HG03280 (cell line): ENCODE measurements at regions not wholly inside any gene's neighbourhood (a gene's known extent, or its start where the extent isn't known, plus 50 kb on each side); places are given as distances from the start of the nearest gene placed in this dataset.

Experiments used
- ATAC-seq: cut with Tn5 transposase; IDR thresholded peaks from one replicate; pipeline ENCODE4 v1.9.1; 2021; ENCODE audit warnings: mild to moderate bottlenecking, moderate library complexity; ENCODE audit not compliant: unreplicated experiment

- ATAC-seq = no peak
These were observed 431.1 kb upstream of the KLF6 start for GRCh38 chr10:4215963-4216575.

DNA sequence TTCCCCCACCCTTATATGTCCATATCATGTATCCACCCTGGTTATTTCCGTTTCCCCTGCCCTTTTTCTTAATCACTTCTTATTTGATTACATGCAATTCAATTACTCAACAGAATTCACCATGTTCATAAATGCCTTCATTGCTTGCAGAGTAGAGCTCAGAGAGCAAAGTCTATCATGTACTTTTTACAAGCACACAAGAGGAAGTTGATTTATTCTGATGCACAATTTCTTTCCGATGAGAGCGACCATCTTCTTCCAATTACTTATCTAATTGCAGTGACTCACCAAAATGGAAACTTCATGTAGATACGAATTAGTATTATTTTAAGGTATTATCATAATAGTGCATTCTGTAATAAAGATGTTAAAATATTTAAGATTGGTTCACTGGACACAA is 430.5 kb upstream of the KLF6 start:
- ATAC-seq = no peak

DNA sequence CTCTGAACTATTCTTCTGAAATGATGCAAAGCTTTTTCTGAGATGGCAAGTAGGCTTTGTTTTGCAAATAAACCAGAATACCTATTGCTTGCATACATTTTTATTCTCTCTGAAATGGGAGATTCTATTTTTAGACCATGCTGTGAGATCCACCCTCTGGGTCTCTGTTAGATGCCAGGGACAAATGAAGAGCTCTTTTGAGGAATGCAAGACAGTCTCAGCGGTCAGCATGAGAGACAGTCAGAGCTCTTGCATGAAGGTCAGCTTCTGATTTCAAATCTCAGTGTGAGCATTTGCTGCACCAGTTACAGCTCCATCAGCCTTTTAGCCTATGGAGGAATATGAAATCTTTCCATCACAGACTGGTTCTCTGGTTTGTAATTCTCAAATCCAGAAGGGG is 429.9 kb upstream of the KLF6 start:
- no peak for ATAC-seq

DNA sequence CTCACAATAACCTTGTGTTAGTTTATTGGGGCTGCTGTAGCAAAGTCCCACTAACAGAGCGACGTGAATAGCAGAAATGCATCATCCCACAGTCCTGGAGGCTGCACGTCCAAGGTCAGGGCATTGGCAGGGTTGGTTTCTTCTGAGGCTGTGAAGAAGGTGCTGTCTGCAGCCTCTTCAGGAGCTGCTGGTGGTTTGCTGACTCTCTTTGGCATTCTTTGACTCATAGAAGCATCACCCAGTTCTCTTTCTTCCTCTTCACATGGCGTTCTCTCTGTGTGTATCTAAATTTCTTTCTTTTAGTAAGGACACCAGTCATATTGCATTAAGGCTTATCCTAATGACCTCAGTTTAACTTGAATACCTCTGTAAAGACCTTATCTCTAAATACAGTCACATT is 428.4 kb upstream of the KLF6 start:
- ATAC-seq = no peak

- no peak for ATAC-seq
These were observed 427.2 kb upstream of the KLF6 start for GRCh38 chr10:4212111-4212630.

DNA sequence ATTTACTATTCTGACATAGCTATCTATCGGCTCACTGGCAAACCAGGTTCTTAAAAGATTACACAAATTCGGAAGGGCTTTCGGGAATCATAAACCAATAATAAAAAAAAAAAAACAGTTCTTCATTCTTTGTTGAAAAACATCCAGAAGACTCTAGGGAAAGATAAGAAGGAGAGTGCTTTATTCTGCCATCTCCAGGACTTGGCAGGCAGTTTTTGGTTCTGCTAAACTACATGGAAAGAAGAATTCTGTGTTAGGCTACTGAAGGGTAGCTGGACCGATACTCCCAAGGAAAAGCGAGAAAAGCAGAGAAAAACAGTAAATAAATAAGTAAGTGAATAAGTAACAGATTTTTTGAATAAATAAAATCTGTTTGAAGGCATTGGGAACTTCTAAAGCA is 423.5 kb upstream of the KLF6 start:
- no peak for ATAC-seq

DNA sequence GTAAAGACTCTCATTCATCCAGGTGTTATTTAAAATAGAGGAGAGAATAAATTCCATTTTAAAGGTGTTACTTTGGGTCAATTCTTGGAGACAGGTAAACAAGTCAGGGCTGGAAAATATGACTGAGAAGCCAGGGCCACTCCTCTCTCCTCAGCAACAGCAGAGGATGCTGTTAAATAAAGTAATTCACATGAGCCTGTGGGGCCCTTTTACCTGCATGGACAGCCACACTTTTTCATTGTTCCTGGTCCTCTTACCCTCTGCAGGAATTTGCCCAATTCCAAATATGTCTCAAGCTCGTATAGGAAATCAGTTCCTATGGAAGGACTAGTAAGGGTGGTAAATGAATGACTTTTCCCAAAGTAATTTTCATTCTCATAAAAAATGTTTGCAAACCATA is 420.1 kb upstream of the KLF6 start:
- no peak for ATAC-seq

GRCh38 chr10:4202938-4203337 is 417.9 kb upstream of the KLF6 start:
- ATAC-seq = no peak

- ATAC-seq = no peak
These were observed 417.1 kb upstream of the KLF6 start for GRCh38 chr10:4201866-4202825.

GRCh38 chr10:4199196-4199595 is 414.2 kb upstream of the KLF6 start:
- no peak for ATAC-seq

- no peak for ATAC-seq
These were observed 413.2 kb upstream of the KLF6 start for GRCh38 chr10:4198216-4198615.

- no peak for ATAC-seq
These were observed 412.7 kb upstream of the KLF6 start for GRCh38 chr10:4197676-4198075.

DNA sequence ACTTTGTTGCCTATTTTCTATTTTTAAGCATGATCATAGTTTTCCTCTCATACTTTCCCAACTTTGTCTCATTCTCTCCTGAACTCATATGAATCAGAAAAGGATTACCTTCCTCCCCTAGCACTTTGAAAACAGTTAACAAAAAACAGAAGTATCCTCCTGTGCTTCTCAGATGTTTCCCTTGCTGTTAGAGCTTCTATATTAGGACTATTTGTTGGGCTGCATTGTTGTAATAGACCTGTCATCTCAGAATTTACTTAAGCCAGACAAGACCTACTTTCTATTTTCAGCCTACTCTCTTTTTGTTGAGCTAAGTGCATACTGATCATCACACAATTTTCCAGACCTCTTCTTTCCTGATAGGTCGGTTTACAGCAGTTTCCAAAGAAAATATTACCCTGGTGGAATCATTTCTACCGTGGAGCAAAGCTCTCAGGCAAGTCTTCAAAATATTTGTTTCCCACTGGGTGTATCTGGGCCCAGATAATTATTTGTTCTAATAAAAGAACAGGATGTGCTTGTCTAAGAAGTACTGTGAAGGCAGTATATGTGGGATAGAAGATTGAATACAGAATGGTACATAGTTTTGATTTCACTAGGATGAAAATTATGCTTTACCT is 411.9 kb upstream of the KLF6 start:
- no peak for ATAC-seq

- no peak for ATAC-seq
These were observed 411.2 kb upstream of the KLF6 start for GRCh38 chr10:4196183-4196582.

- ATAC-seq = no peak
These were observed 410.2 kb upstream of the KLF6 start for GRCh38 chr10:4195213-4195612.

DNA sequence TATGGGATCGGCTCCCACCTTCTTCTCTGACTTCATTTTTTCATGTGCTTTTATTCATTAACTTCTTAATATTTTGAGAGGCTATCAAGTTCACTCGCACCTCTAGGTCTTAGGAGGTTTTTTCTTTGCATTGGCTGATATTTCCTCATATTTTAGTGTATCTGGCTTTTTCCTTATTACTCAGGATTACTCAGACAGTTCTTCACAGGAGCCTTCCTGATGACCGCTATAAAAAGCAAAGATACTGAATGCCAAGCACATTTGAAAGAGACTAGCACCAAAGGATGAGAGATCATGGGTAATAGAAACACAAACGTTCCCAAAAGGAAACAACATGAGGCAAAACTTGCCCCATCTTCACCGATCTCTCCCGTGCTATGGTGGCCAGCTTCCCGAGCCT is 409.2 kb upstream of the KLF6 start:
- ATAC-seq = no peak

DNA sequence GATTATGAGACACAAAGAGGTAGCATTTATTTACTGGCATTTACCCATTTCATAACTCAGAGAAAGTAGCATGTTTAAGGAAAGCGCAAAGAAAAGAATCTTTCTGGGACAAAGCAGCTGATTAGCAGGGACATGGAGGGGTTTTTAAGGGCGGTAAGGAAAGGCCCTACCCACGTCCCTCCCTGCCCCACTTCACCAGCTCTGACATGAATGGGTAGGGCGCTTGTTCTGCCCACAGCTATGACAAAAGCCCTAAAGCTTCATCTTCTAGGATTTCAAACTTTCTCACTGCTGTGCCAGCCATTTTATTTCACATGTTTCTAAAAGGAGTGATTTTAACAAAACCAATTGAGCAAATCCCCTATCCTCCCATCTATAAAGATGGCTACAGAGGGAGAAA is 406.9 kb upstream of the KLF6 start:
- no peak for ATAC-seq

- ATAC-seq = no peak
These were observed 406.3 kb upstream of the KLF6 start for GRCh38 chr10:4191354-4191753.

- ATAC-seq = no peak
These were observed 405.9 kb upstream of the KLF6 start for GRCh38 chr10:4190876-4191275.

GRCh38 chr10:4189281-4189680 is 404.3 kb upstream of the KLF6 start:
- ATAC-seq = no peak

- no peak for ATAC-seq
These were observed 403.4 kb upstream of the KLF6 start for GRCh38 chr10:4188406-4188805.
